Stimulated activated CD8-positive, alpha-beta memory T cell treated with anti-CD3 and anti-CD28 coated beads, Interleukin-15, amount 100 ng/mL, for 1 hour (primary cell): ENCODE measurements at regions not wholly inside any gene's neighbourhood (a gene's known extent, or its start where the extent isn't known, plus 50 kb on each side); places are given as distances from the start of the nearest gene placed in this dataset.
"Not testable (repeated sequence)": the region's sequence is repeated elsewhere in the genome, so short reads cannot be mapped to it uniquely, and the experiment has no call there.

Experiments used
- DNase-seq: peaks from one replicate; pipeline ENCODE4 v3.0.0-alpha.2; 2020; ENCODE audit warnings: low read depth

GRCh38 chr22:22168941-22169867 is 75.4 kb upstream of the VPREB1 start:
- no peak for DNase-seq

GRCh38 chr22:22168190-22168940 is 76.2 kb upstream of the VPREB1 start:
- no peak for DNase-seq

GRCh38 chr22:22167791-22168189 is 76.8 kb upstream of the VPREB1 start:
- no peak for DNase-seq

GRCh38 chr22:22166941-22167713 is 77.5 kb upstream of the VPREB1 start:
- no peak for DNase-seq

- no peak for DNase-seq
Measured at GRCh38 chr22:22165936-22166710, 78.5 kb upstream of the VPREB1 start.

- no peak for DNase-seq
Measured at GRCh38 chr22:22164541-22165272, 79.9 kb upstream of the VPREB1 start.

GRCh38 chr22:22161924-22162851 is 82.4 kb upstream of the VPREB1 start:
- no peak for DNase-seq

- not testable (repeated sequence) for DNase-seq
Measured at GRCh38 chr22:22160768-22161167, 83.8 kb upstream of the VPREB1 start.

GRCh38 chr22:22159384-22159783 is 85.2 kb upstream of the VPREB1 start:
- DNase-seq, result no peak

GRCh38 chr22:22158965-22159364 is 85.6 kb upstream of the VPREB1 start:
- no peak for DNase-seq

- DNase-seq, result no peak
Measured at GRCh38 chr22:22158207-22158816, 86.3 kb upstream of the VPREB1 start.

GRCh38 chr22:22157348-22157725 is 87.2 kb upstream of the VPREB1 start:
- DNase-seq, result no peak

GRCh38 chr22:22156716-22157347 is 87.8 kb upstream of the VPREB1 start:
- DNase-seq, result peak; percentile 18

GRCh38 chr22:22156348-22156715 is 88.3 kb upstream of the VPREB1 start:
- no peak for DNase-seq

- no peak for DNase-seq
Measured at GRCh38 chr22:22155607-22156006, 89.0 kb upstream of the VPREB1 start.

- DNase-seq, result no peak
Measured at GRCh38 chr22:22155146-22155545, 89.4 kb upstream of the VPREB1 start.

GRCh38 chr22:22154040-22154439 is 90.5 kb upstream of the VPREB1 start:
- no peak for DNase-seq

GRCh38 chr22:22151308-22151707 is 93.3 kb upstream of the VPREB1 start:
- no peak for DNase-seq

- DNase-seq, result no peak
Measured at GRCh38 chr22:22150457-22150856, 94.1 kb upstream of the VPREB1 start.
